Neural cell (in vitro differentiated cells): ENCODE measurements at regions not wholly inside any gene's neighbourhood (a gene's known extent, or its start where the extent isn't known, plus 50 kb on each side); places are given as distances from the start of the nearest gene placed in this dataset.

Source experiments
- H2AFZ ChIP-seq: fragments of 200-600, 300-800 bp; sonication (generic), shearing (Covaris generic); 2 replicates; pipeline ENCODE4 v1.6.0; 2014; ENCODE audit warnings: low read depth, mild to moderate bottlenecking, antibody characterized with exemption, low read length, moderate library complexity
- H3F3A ChIP-seq: fragments of 200-600 bp; shearing (Covaris generic); 2 replicates; pipeline ENCODE4 v1.6.1; 2016; ENCODE audit warnings: mild to moderate bottlenecking, moderate library complexity, mixed read lengths, antibody characterized with exemption, low read length; ENCODE audit not compliant: insufficient read depth, poor library complexity, severe bottlenecking
- H3K27ac ChIP-seq: fragments of 200-600, 300-800 bp; sonication (generic), shearing (Covaris generic); 2 replicates; pipeline ENCODE4 v1.5.1; 2014; ENCODE audit warnings: mild to moderate bottlenecking, low read length, moderate library complexity
- H3K27me3 ChIP-seq: fragments of 300-800, 200-600 bp; sonication (generic), shearing (Covaris generic); 2 replicates; pipeline ENCODE4 v1.6.0; 2014; ENCODE audit warnings: mild to moderate bottlenecking, low read depth, low read length, moderate library complexity; ENCODE audit not compliant: insufficient read depth
- H3K36me3 ChIP-seq: fragments of 300-800, 200-600 bp; sonication (generic), shearing (Covaris generic); 2 replicates; pipeline ENCODE4 v1.5.1; 2014; ENCODE audit warnings: mild to moderate bottlenecking, antibody characterized with exemption, low read length, moderate library complexity; ENCODE audit not compliant: insufficient read depth
- H3K4me2 ChIP-seq: fragments of 300-800, 200-600 bp; sonication (generic), shearing (Covaris generic); 2 replicates; pipeline ENCODE4 v1.6.0; 2014; ENCODE audit warnings: mild to moderate bottlenecking, low read length
- H3K4me3 ChIP-seq: fragments of 300-800, 200-600 bp; sonication (generic), shearing (Covaris generic); 2 replicates; pipeline ENCODE4 v1.5.1; 2014; ENCODE audit warnings: mild to moderate bottlenecking, low read length, moderate library complexity
- H3K79me2 ChIP-seq: fragments of 200-600 bp; shearing (Covaris generic); replicated peaks from 2 replicates; pipeline ENCODE4 v1.6.0; 2014; ENCODE audit warnings: mild to moderate bottlenecking, low read length, moderate library complexity; ENCODE audit not compliant: insufficient read depth
- H3K9ac ChIP-seq: fragments of 300-800, 200-600 bp; sonication (generic), shearing (Covaris generic); 2 replicates; pipeline ENCODE4 v1.6.1; 2016; ENCODE audit warnings: mild to moderate bottlenecking, low read length, mixed read lengths
- H3K9me2 ChIP-seq: fragments of 200-600 bp; shearing (Covaris generic); 2 replicates; pipeline ENCODE4 v1.6.1; 2016; ENCODE audit warnings: mild to moderate bottlenecking, low read length, mixed read lengths; ENCODE audit not compliant: insufficient read depth
- H3K9me3 ChIP-seq: fragments of 200-600, 300-800 bp; sonication (generic), shearing (Covaris generic); 2 replicates; pipeline ENCODE4 v1.6.1; 2016; ENCODE audit warnings: mild to moderate bottlenecking, mixed run types, low read length, moderate library complexity, mixed read lengths
- H4K20me1 ChIP-seq: fragments of 200-600 bp; shearing (Covaris generic); 2 replicates; pipeline ENCODE4 v1.6.1; 2016; ENCODE audit warnings: mild to moderate bottlenecking, mixed run types; ENCODE audit not compliant: insufficient read depth
- EP300 ChIP-seq: fragments of 450-650 bp; conservative IDR thresholded peaks from 2 replicates; pipeline ENCODE4 v1.6.1; 2014; ENCODE audit warnings: antibody characterized with exemption, mild to moderate bottlenecking, moderate library complexity; ENCODE audit not compliant: poor library complexity, severe bottlenecking
- EZH2 ChIP-seq: fragments of 200-600, 300-800 bp; shearing (Covaris generic), sonication (generic); IDR thresholded peaks from 2 replicates; pipeline ENCODE4 v1.6.1; 2014; ENCODE audit warnings: antibody characterized with exemption, low read length, borderline replicate concordance, mild to moderate bottlenecking; ENCODE audit not compliant: insufficient read depth, poor library complexity, severe bottlenecking
- MXI1 ChIP-seq: fragments of 450-650 bp; conservative IDR thresholded peaks from 2 replicates; pipeline ENCODE4 v1.6.1; 2014; ENCODE audit warnings: antibody characterized with exemption, mild to moderate bottlenecking; ENCODE audit not compliant: poor library complexity, severe bottlenecking
- POLR2AphosphoS5 ChIP-seq: IDR thresholded peaks from 2 replicates; pipeline ENCODE4 v1.6.1; 2012
- RAD21 ChIP-seq: fragments of 450-650 bp; conservative IDR thresholded peaks from 2 replicates; pipeline ENCODE4 v1.6.1; 2014; ENCODE audit warnings: antibody characterized with exemption, mild to moderate bottlenecking, moderate library complexity
- REST ChIP-seq: IDR thresholded peaks from 2 replicates; pipeline ENCODE4 v1.6.1; 2012; ENCODE audit warnings: borderline replicate concordance
- SMC3 ChIP-seq: fragments of 450-650 bp; conservative IDR thresholded peaks from 2 replicates; pipeline ENCODE4 v1.6.1; 2014; ENCODE audit warnings: antibody characterized with exemption, mild to moderate bottlenecking, moderate library complexity; ENCODE audit not compliant: poor library complexity
- TAF1 ChIP-seq: IDR thresholded peaks from 2 replicates; pipeline ENCODE4 v1.6.1; 2012; ENCODE audit warnings: low read depth
- TF ChIP-seq, protein P1 (sequence below): fragments of 450-650 bp; IDR thresholded peaks from 2 replicates; pipeline ENCODE4 v1.5.1; 2014; ENCODE audit warnings: antibody characterized with exemption, mild to moderate bottlenecking, moderate library complexity; ENCODE audit not compliant: poor library complexity, severe bottlenecking

DNA sequence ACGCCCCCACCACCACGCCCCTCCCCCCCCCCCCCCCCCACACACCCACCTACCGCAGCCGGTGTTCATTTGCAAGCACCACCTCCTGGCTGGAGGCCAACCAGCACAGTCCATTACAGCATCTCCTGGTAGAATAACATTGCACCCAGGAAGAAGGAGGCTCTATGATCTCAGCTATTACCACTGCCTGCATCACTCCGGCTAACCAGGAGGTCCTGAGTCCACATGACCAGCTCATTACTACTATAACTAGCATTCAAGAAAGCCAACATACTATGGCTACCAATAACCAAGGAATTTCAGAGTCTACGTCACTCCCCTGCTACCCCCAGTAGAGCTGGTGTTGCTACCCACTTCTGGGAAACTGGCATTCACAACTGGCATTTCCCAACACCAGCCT lies 81.1 kb upstream of the ALOX12 start:
- Histone ChIP-seq H3K9me2 (no peaks in the 10 kb centered on the region), H3K4me2 (no peak overlapping the region), H3K27me3 (no peaks in the 10 kb centered on the region), H4K20me1 (no peaks in the 10 kb centered on the region), H3K9ac (no peak overlapping the region), H3K27ac (no peak overlapping the region), H3K9me3 (no peaks in the 10 kb centered on the region), H3K36me3 (no peaks in the 10 kb centered on the region), H2AFZ (no peak overlapping the region), H3F3A (no peaks in the 10 kb centered on the region), H3K79me2 (no peaks in the 10 kb centered on the region), H3K4me3 (no peak overlapping the region)
- TF ChIP-seq RAD21 (no peak), POLR2AphosphoS5 (no peak), MXI1 (no peak), REST (no peak), EZH2 (no peak), EP300 (no peak), SMC3 (no peak), TAF1 (no peak)
- TF ChIP-seq, protein P1, sequence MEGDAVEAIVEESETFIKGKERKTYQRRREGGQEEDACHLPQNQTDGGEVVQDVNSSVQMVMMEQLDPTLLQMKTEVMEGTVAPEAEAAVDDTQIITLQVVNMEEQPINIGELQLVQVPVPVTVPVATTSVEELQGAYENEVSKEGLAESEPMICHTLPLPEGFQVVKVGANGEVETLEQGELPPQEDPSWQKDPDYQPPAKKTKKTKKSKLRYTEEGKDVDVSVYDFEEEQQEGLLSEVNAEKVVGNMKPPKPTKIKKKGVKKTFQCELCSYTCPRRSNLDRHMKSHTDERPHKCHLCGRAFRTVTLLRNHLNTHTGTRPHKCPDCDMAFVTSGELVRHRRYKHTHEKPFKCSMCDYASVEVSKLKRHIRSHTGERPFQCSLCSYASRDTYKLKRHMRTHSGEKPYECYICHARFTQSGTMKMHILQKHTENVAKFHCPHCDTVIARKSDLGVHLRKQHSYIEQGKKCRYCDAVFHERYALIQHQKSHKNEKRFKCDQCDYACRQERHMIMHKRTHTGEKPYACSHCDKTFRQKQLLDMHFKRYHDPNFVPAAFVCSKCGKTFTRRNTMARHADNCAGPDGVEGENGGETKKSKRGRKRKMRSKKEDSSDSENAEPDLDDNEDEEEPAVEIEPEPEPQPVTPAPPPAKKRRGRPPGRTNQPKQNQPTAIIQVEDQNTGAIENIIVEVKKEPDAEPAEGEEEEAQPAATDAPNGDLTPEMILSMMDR = no peak

DNA sequence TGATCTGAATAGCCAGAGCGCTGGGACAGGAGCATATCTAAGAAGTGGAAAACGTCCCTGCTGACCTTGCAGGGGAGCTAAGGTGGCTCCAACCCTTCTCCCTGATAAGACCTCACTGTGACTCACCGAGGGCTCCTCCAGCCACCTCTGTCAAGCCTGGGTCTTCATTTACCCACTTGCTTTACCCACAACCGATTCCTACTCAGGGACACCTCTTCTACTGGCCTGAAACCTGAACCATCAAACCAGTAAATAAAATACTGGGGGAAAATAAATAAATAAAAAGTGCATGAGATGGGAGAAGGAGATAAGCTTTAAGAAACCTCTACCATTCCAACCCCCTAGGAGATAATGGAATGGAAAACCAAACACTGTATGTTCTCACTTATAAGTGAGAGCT lies 80.2 kb upstream of the ALOX12 start:
- no peak for TF ChIP-seq REST
- no peak for TF ChIP-seq TAF1
- TF ChIP-seq POLR2AphosphoS5 = no peak
- no peak for TF ChIP-seq EZH2
- H3K4me3 ChIP-seq = no peak overlapping the region
- H3K27me3 ChIP-seq = no peaks in the 10 kb centered on the region
- H3K27ac ChIP-seq = no peak overlapping the region
- H3K9ac ChIP-seq = no peak overlapping the region
- H2AFZ ChIP-seq = no peak overlapping the region
- no peaks in the 10 kb centered on the region for H4K20me1 ChIP-seq
- no peaks in the 10 kb centered on the region for H3K9me3 ChIP-seq
- no peaks in the 10 kb centered on the region for H3F3A ChIP-seq
- no peaks in the 10 kb centered on the region for H3K79me2 ChIP-seq
- no peak overlapping the region for H3K4me2 ChIP-seq
- no peaks in the 10 kb centered on the region for H3K36me3 ChIP-seq
- H3K9me2 ChIP-seq = no peaks in the 10 kb centered on the region
